A549 (cell line): ENCODE measurements at regions not wholly inside any gene's neighbourhood (a gene's known extent, or its start where the extent isn't known, plus 50 kb on each side); places are given as distances from the start of the nearest gene placed in this dataset.

ENCODE experiments used
- ATAC-seq, 2 experiments: fragments of 200-7000 bp in 1 of 2; fragments of >200 bp in 1 of 2; cut with Nextera tagmentation in 1 of 2; cut with Tn5 transposase in 1 of 2; 3 replicates each; pipeline versions ENCODE4 v1.8.0 to v1.9.1; 2018 to 2020; ENCODE audit warnings: mild to moderate bottlenecking in 1 of 2, moderate library complexity in 1 of 2
- CTCF ChIA-PET: fragments of 300-600 bp; sonication (Branson Sonifier 250); formaldehyde crosslinking; extraction: SDS; loops from one replicate; lab custom pipeline; 2021; ENCODE audit warnings: antibody characterized with exemption, inconsistent platforms; lab: Yijun Ruan, JAX
- POLR2A ChIA-PET: fragments of 350-600 bp; formaldehyde crosslinking; extraction: SDS; loops from one replicate; lab custom pipeline; 2021; ENCODE audit warnings: antibody characterized with exemption, inconsistent platforms; lab: Yijun Ruan, JAX
- DNase-seq, 2 experiments: peaks; one replicate each; pipeline versions ENCODE4 v3.0.0 to v3.0.0-alpha.2; 2011 to 2016; ENCODE audit warnings: low read depth in 1 of 2, low spot score in 1 of 2
- FAIRE-seq: peaks from 2 replicates; lab custom pipeline; 2011; peaks lifted over from hg19 to GRCh38; lab: Jason Lieb, UNC
- H3K27ac ChIP-seq, 2 experiments: fragments of >200 bp; sonication (Bioruptor Twin); formaldehyde crosslinking; 3 replicates each; pipeline ENCODE4 v1.5.1; 2016 to 2017
- H3K4me1 ChIP-seq: fragments of >200 bp; sonication (Bioruptor Twin); formaldehyde crosslinking; 3 replicates; pipeline ENCODE4 v1.6.1; 2016
- H3K4me2 ChIP-seq: fragments of >200 bp; sonication (Bioruptor Twin); formaldehyde crosslinking; 3 replicates; pipeline ENCODE4 v1.6.1; 2016
- H3K4me3 ChIP-seq: fragments of >200 bp; sonication (Bioruptor Twin); formaldehyde crosslinking; 3 replicates; pipeline ENCODE4 v1.5.1; 2016
- H3K9me3 ChIP-seq: fragments of >200 bp; sonication (Bioruptor Twin); formaldehyde crosslinking; 3 replicates; pipeline ENCODE4 v1.6.1; 2016
- ATOH8 ChIP-seq: fragments of 250-450 bp; sonication (Bioruptor Pico); IDR thresholded peaks from 2 replicates; pipeline ENCODE4 v1.5.0; 2020; ENCODE audit warnings: low read depth, mild to moderate bottlenecking, moderate library complexity
- BHLHE40 ChIP-seq: IDR thresholded peaks from 2 replicates; pipeline ENCODE4 v1.6.1; 2012; ENCODE audit warnings: low read depth, low read length, inconsistent platforms
- CBX8 ChIP-seq: fragments of 200-600 bp; sonication (generic); IDR thresholded peaks from 2 replicates; pipeline ENCODE4 v1.6.1; 2016
- CHD2 ChIP-seq: fragments of 150-350 bp; IDR thresholded peaks from 2 replicates; pipeline ENCODE4 v1.6.1; 2014; ENCODE audit warnings: low read length; ENCODE audit not compliant: partially characterized antibody
- CHD4 ChIP-seq: fragments of 200-600 bp; sonication (generic); IDR thresholded peaks from 2 replicates; pipeline ENCODE4 v1.6.1; 2016; ENCODE audit warnings: antibody characterized with exemption, mild to moderate bottlenecking, borderline replicate concordance
- ELK1 ChIP-seq: fragments of 150-350 bp; IDR thresholded peaks from 2 replicates; pipeline ENCODE4 v1.6.1; 2014; ENCODE audit warnings: low read depth, mild to moderate bottlenecking, low read length
- FOSB ChIP-seq: fragments of 250-450 bp; sonication (Bioruptor Pico); IDR thresholded peaks from 2 replicates; pipeline ENCODE4 v1.5.0; 2020; ENCODE audit warnings: mild to moderate bottlenecking, moderate library complexity
- FOSL2 ChIP-seq, 2 experiments: fragments of 450-650 bp in 1 of 2; fragments of >200 bp in 1 of 2; sonication (Bioruptor Twin) in 1 of 2; formaldehyde crosslinking; IDR thresholded peaks; 2 replicates each; pipeline versions ENCODE4 v1.5.0 to v1.6.1; 2016 to 2020; ENCODE audit warnings: mild to moderate bottlenecking in 1 of 2, moderate library complexity in 1 of 2
- HES2 ChIP-seq: fragments of >200 bp; sonication (Bioruptor Twin); formaldehyde crosslinking; IDR thresholded peaks from 2 replicates; pipeline ENCODE4 v1.6.1; 2016
- HOXB13 ChIP-seq: fragments of 250-450 bp; sonication (Bioruptor Pico); IDR thresholded peaks from 2 replicates; pipeline ENCODE4 v1.5.0; 2020; ENCODE audit warnings: low read depth, mild to moderate bottlenecking, moderate library complexity
- HOXB5 ChIP-seq: fragments of 250-450 bp; sonication (Bioruptor Pico); IDR thresholded peaks from 2 replicates; pipeline ENCODE4 v1.5.0; 2020; ENCODE audit warnings: mild to moderate bottlenecking, moderate library complexity
- KDM1A ChIP-seq: fragments of 200-600 bp; sonication (generic); IDR thresholded peaks from 2 replicates; pipeline ENCODE4 v1.6.1; 2016; ENCODE audit warnings: low read depth, mild to moderate bottlenecking
- KDM5A ChIP-seq: fragments of 200-600 bp; sonication (generic); IDR thresholded peaks from 2 replicates; pipeline ENCODE4 v1.6.1; 2016; ENCODE audit warnings: antibody characterized with exemption, mild to moderate bottlenecking
- MAFK ChIP-seq: fragments of 450-650 bp; IDR thresholded peaks from 2 replicates; pipeline ENCODE4 v1.6.1; 2014; ENCODE audit not compliant: partially characterized antibody
- MAZ ChIP-seq: fragments of 150-350 bp; IDR thresholded peaks from 2 replicates; pipeline ENCODE4 v1.6.1; 2014; ENCODE audit warnings: antibody characterized with exemption, low read depth, low read length, borderline replicate concordance
- MYC ChIP-seq: IDR thresholded peaks from 2 replicates; pipeline ENCODE4 v1.6.1; 2012; ENCODE audit warnings: mild to moderate bottlenecking, inconsistent platforms, low read length, improper control_type of control experiment, borderline replicate concordance
- NR3C1 ChIP-seq: fragments of >200 bp; sonication (Bioruptor Twin); formaldehyde crosslinking; IDR thresholded peaks from 3 replicates; pipeline ENCODE4 v1.6.1; 2017
- POLR2A ChIP-seq: IDR thresholded peaks from 2 replicates; pipeline ENCODE4 v1.6.1; 2012; ENCODE audit warnings: mild to moderate bottlenecking, low read length
- RARB ChIP-seq: fragments of 250-450 bp; sonication (Bioruptor Pico); IDR thresholded peaks from 2 replicates; pipeline ENCODE4 v1.8.0; 2021; ENCODE audit warnings: mild to moderate bottlenecking, moderate library complexity
- RCOR1 ChIP-seq: fragments of 150-350 bp; IDR thresholded peaks from 2 replicates; pipeline ENCODE4 v1.6.1; 2014; ENCODE audit warnings: antibody characterized with exemption, low read length, low read depth
- REST ChIP-seq: fragments of 200-600 bp; sonication (generic); IDR thresholded peaks from 2 replicates; pipeline ENCODE4 v1.6.1; 2016; ENCODE audit warnings: antibody characterized with exemption, mild to moderate bottlenecking, moderate library complexity
- RFX5 ChIP-seq: fragments of 450-650 bp; IDR thresholded peaks from 2 replicates; pipeline ENCODE4 v1.7.1; 2014; ENCODE audit warnings: antibody characterized with exemption, mild to moderate bottlenecking, moderate library complexity
- RNF2 ChIP-seq: fragments of 200-600 bp; sonication (generic); IDR thresholded peaks from 2 replicates; pipeline ENCODE4 v1.6.1; 2016; ENCODE audit warnings: low read depth, mild to moderate bottlenecking, antibody characterized with exemption, moderate library complexity, borderline replicate concordance
- SMC3 ChIP-seq: fragments of >200 bp; sonication (Bioruptor Twin); formaldehyde crosslinking; IDR thresholded peaks from 3 replicates; pipeline ENCODE4 v1.6.1; 2018; ENCODE audit warnings: inconsistent platforms
- USF2 ChIP-seq: fragments of 450-650 bp; IDR thresholded peaks from 2 replicates; pipeline ENCODE4 v1.6.1; 2014; ENCODE audit warnings: antibody characterized with exemption
- ZFP36 ChIP-seq: fragments of 450-650 bp; IDR thresholded peaks from 2 replicates; pipeline ENCODE4 v1.6.1; 2014; ENCODE audit warnings: borderline replicate concordance; ENCODE audit not compliant: partially characterized antibody
- ZSCAN20 ChIP-seq: fragments of 250-450 bp; sonication (Bioruptor Pico); IDR thresholded peaks from 2 replicates; pipeline ENCODE4 v1.8.0; 2022; ENCODE audit warnings: mild to moderate bottlenecking, moderate library complexity
- WGBS: methylation state at CpG from one replicate; pipeline ENCODE4 v1.1.6; 2017; ENCODE audit errors: missing lambda C conversion rate; 5-methylcytosine and 5-hydroxymethylcytosine counted together

GRCh38 chr14:98393527-98393926 is 878.5 kb downstream of the BCL11B start:
- DNase-seq, result no peak
- no peak for FAIRE-seq
- ChIA-PET CTCF (no interaction called here), POLR2A (no interaction called here)
- Histone ChIP-seq H3K4me1 (no peaks in the 10 kb centered on the region), H3K27ac (no peak overlapping the region), H3K4me2 (no peak overlapping the region), H3K9me3 (no peaks in the 10 kb centered on the region), H3K4me3 (no peak overlapping the region)
- TF ChIP-seq RARB (no peak), MYC (no peak), FOSL2 (IDR thresholded peaks at IDR 0.05) (no peak), FOSL2 (CRISPR knock-in tag; IDR thresholded peaks at IDR 0.05) (no peak), REST (no peak), BHLHE40 (no peak), NR3C1 (no peak), CHD4 (no peak), RFX5 (no peak), MAFK (no peak), SMC3 (no peak), CHD2 (no peak), ZSCAN20 (CRISPR knock-in tag) (no peak), CBX8 (no peak), KDM1A (no peak)
- no peak for ATAC-seq
- 4% methylated on average over 4 of the region's 4 CpGs for WGBS

- FAIRE-seq, result no peak
- Histone ChIP-seq H3K9me3 (no peaks in the 10 kb centered on the region), H3K4me3 (no peak overlapping the region), H3K4me1 (no peaks in the 10 kb centered on the region), H3K27ac (no peak overlapping the region), H3K4me2 (no peak overlapping the region)
- TF ChIP-seq USF2 (no peak), POLR2A (no peak), HOXB5 (CRISPR knock-in tag) (no peak), ELK1 (no peak), HOXB13 (CRISPR knock-in tag) (no peak), RCOR1 (no peak), FOSB (CRISPR knock-in tag) (no peak), ZFP36 (no peak), HES2 (no peak), MAZ (no peak), ZSCAN20 (CRISPR knock-in tag) (no peak), CHD4 (no peak), RNF2 (no peak), KDM5A (no peak), NR3C1 (no peak), ATOH8 (no peak)
- DNase-seq, result no peak
- POLR2A ChIA-PET, result no interaction called here
- ATAC-seq, result no peak
- CTCF ChIA-PET, result no interaction called here
These were observed 867.2 kb downstream of the BCL11B start for GRCh38 chr14:98404811-98405210.
